A673 (cell line): ENCODE measurements at regions not wholly inside any gene's neighbourhood (a gene's known extent, or its start where the extent isn't known, plus 50 kb on each side); places are given as distances from the start of the nearest gene placed in this dataset.

Experiments
- CTCF ChIP-seq: fragments of 300-800, 200-600 bp; sonication (generic); conservative IDR thresholded peaks from 2 replicates; pipeline ENCODE4 v1.5.1; 2017; ENCODE audit warnings: low read depth, mild to moderate bottlenecking, antibody characterized with exemption, low read length, moderate library complexity, mixed read lengths
- EZH2 ChIP-seq: fragments of 200-600 bp; sonication (generic); IDR thresholded peaks from 2 replicates; pipeline ENCODE4 v1.6.1; 2017; ENCODE audit warnings: borderline replicate concordance, low read depth, mild to moderate bottlenecking, mixed read lengths, antibody characterized with exemption, low read length; ENCODE audit not compliant: poor library complexity, severe bottlenecking

GRCh38 chr11:92663539-92663938 lies 305.9 kb upstream of the MTNR1B start:
- TF ChIP-seq CTCF (no peak), EZH2 (no peak)
